Activated CD8-positive, alpha-beta memory T cell treated with anti-CD3 and anti-CD28 coated beads, Interleukin-2, amount 50 U/mL, for 24 hours (primary cell): ENCODE measurements at regions not wholly inside any gene's neighbourhood (a gene's known extent, or its start where the extent isn't known, plus 50 kb on each side); places are given as distances from the start of the nearest gene placed in this dataset.
"Not testable (repeated sequence)": the region's sequence is repeated elsewhere in the genome, so short reads cannot be mapped to it uniquely, and the experiment has no call there.

Experiments used
- DNase-seq: peaks from one replicate; pipeline ENCODE4 v3.0.0-alpha.2; 2020; ENCODE audit errors: extremely low read depth

- no peak for DNase-seq
Observed at GRCh38 chr15:38614621-38615020, 50.0 kb upstream of the RASGRP1 start.

- DNase-seq, result no peak
Observed at GRCh38 chr15:38617831-38618230, 53.2 kb upstream of the RASGRP1 start.

- DNase-seq, result no peak
Observed at GRCh38 chr15:38618242-38618955, 53.8 kb upstream of the RASGRP1 start.

GRCh38 chr15:38620098-38620497 lies 55.5 kb upstream of the RASGRP1 start:
- DNase-seq, result no peak

- DNase-seq, result no peak
Observed at GRCh38 chr15:38620851-38621594, 56.4 kb upstream of the RASGRP1 start.

GRCh38 chr15:38622304-38622703 lies 57.7 kb upstream of the RASGRP1 start:
- no peak for DNase-seq

- no peak for DNase-seq
Observed at GRCh38 chr15:38622908-38623307, 58.3 kb upstream of the RASGRP1 start.

- no peak for DNase-seq
Observed at GRCh38 chr15:38623744-38624143, 59.1 kb upstream of the RASGRP1 start.

- DNase-seq, result no peak
Observed at GRCh38 chr15:38624244-38625205, 59.9 kb upstream of the RASGRP1 start.

GRCh38 chr15:38625886-38626285 lies 61.3 kb upstream of the RASGRP1 start:
- no peak for DNase-seq

- DNase-seq, result no peak
Observed at GRCh38 chr15:38626443-38627050, 61.9 kb upstream of the RASGRP1 start.

- DNase-seq, result no peak
Observed at GRCh38 chr15:38627689-38628277, 63.2 kb upstream of the RASGRP1 start.

GRCh38 chr15:38631119-38632075 lies 66.8 kb upstream of the RASGRP1 start:
- no peak for DNase-seq

GRCh38 chr15:38635170-38635569 lies 70.6 kb upstream of the RASGRP1 start:
- DNase-seq, result no peak

- DNase-seq, result no peak
Observed at GRCh38 chr15:38636597-38636996, 72.0 kb upstream of the RASGRP1 start.

- DNase-seq, result no peak
Observed at GRCh38 chr15:38638126-38638525, 73.5 kb upstream of the RASGRP1 start.

GRCh38 chr15:38638811-38639210 lies 74.2 kb upstream of the RASGRP1 start:
- no peak for DNase-seq

- DNase-seq, result no peak
Observed at GRCh38 chr15:38642689-38643270, 78.2 kb upstream of the RASGRP1 start.

- not testable (repeated sequence) for DNase-seq
Observed at GRCh38 chr15:38644353-38644752, 79.7 kb upstream of the RASGRP1 start.

GRCh38 chr15:38646716-38647115 lies 82.1 kb upstream of the RASGRP1 start:
- DNase-seq, result no peak
